ENCODE measurements at regions not wholly inside any gene's neighbourhood (a gene's known extent, or its start where the extent isn't known, plus 50 kb on each side); places are given as distances from the start of the nearest gene placed in this dataset.

DNA sequence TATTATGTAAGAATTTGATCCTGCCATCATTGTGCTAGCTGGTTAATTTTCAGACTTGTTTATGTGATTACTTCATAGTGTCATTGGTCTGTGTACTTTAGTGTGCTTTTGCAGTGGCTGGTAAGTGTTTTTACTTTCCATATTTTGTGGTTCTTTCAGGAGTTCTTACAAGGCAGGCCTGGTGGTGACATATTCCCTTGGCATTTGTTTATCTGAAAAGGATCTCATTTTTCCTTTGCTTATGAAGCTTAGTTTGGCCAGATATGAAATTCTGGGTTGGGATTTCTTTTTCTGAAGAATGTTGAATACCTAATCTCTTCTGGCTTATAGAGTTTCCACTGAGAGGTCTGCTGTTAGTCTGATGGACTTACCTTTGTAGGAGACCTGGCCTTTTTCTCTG is 72.8 kb upstream of the MC4R start:
- intact Hi-C loops (cut with DNase I) = no loop called here
- no peak for ATAC-seq

DNA sequence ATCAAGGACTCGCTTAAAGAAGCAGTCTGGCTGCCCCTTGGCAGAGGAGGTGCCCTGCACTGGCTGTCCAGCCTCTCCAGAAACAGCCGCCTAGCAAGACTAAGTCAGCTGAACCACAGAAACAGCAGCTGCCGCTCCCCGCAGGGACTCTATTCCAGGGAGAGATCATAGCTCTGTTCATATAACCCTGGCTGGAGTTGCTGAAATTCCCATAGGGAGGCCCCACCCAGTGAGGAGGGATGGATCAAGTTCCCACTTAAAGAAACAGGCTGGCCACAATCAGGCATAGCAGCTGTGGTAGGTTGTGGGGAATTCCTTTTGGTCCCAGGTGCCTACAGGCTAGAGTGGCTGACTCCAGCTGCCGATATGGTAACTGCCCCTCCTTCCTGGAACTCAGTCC is 74.2 kb upstream of the MC4R start:
- ATAC-seq = no peak
- intact Hi-C loops (cut with DNase I) = no loop called here
- DNase-seq = no peak

More for the DNA sequence above, 72.8 kb upstream of the MC4R start:
- no peak for DNase-seq

DNA sequence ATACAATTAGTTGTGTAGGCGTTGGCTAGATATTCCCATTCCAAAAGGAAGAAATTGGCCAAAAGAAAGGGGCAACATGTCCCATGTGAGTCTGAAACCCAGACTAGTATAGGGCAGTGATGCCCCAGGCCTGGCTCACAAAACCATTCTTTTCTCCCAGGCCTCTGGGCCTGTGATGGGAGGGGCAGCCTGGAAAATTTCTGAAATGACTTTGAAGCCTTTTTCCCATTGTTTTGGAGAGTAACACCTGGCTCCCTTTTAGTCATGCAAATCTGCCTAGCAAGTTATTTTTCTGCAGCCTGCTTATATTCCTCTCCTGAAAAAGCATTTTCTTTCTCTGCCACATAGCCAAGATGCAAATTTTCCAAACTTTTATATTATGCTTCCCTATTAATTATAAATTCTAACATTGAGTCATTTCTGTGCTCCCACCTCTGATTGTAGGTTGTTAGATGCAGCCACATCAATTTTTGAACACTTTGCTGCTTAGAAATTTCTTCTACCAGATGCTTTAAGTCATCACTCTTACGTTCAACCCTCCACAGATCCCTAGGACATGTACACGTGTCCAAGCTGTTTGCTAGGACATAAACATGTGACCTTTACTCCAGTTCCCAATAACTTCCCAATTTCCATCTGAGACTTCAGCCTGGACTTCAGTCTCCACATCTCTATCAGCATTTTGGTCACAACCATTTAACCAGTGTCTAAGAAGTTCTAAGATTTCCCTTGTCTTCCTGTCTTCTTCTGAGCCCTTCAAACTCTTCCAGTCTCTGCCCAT is 76.1 kb upstream of the MC4R start:
- DNase-seq = no peak
- no peak for ATAC-seq
- intact Hi-C loops (cut with DNase I) = no loop called here

- no peak for DNase-seq
- intact Hi-C loops (cut with DNase I) = no loop called here
- no peak for ATAC-seq
Observed at GRCh38 chr18:60452421-60452820, 79.8 kb upstream of the MC4R start.

DNA sequence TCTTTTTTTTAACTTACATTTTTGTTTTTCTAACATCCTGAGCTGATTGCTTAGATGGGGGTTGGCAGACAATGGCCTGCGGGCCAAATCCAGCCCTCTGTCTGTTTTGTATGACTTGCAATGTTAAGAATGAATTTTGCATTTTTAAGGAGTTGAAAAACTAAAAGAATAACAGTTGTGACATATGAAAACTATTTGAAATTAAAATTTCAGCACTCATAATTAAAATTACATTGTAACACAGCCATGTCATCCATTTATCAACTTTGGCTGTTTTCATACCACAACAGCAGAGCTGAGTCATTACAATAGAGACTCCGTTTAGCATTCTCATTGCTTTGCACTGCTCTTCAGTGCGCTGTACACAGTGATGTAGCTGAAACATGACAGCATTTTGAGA is 94.1 kb upstream of the MC4R start:
- no peak for ATAC-seq
- DNase-seq = no peak
- intact Hi-C loops (cut with DNase I) = no loop called here

GRCh38 chr18:60469387-60470100 is 97.0 kb upstream of the MC4R start:
- no peak for DNase-seq
- no peak for ATAC-seq
- intact Hi-C loops (cut with DNase I) = no loop called here

GRCh38 chr18:60471652-60472051 is 99.1 kb upstream of the MC4R start:
- intact Hi-C loops (cut with DNase I) = no loop called here
- DNase-seq = no peak
- ATAC-seq = peak in 1 of 2 donors; percentile 78

DNA sequence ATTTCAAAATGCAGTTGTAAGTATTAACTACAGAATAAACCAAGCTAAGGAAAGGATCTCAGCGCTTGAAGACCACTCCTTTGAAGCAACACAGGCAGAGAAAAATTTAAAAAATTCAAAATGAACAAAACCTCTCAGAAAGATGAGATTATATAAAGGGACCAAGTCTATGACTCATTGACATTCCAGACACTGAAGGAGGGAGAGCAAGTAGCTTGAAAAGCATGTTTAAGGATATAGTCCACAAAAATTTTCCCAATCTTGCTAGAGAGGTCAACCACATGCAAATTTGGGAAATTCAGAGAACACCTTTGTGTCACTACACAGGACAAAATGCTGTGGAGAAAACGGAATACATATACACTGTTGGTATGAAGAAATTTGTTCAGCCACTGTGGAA is 112.6 kb upstream of the MC4R start:
- ATAC-seq (peak in 1 of 2 donors; percentile 46), DNase-seq (no peak)
- intact Hi-C loops (cut with DNase I) = no loop called here

- no peak for ATAC-seq
- intact Hi-C loops (cut with DNase I) = no loop called here
- no peak for DNase-seq
Observed at GRCh38 chr18:60493066-60493465, 120.5 kb upstream of the MC4R start.

- DNase-seq = no peak
- ATAC-seq = no peak
- intact Hi-C loops (cut with DNase I) = no loop called here
Observed at GRCh38 chr18:60499675-60500074, 127.1 kb upstream of the MC4R start.

DNA sequence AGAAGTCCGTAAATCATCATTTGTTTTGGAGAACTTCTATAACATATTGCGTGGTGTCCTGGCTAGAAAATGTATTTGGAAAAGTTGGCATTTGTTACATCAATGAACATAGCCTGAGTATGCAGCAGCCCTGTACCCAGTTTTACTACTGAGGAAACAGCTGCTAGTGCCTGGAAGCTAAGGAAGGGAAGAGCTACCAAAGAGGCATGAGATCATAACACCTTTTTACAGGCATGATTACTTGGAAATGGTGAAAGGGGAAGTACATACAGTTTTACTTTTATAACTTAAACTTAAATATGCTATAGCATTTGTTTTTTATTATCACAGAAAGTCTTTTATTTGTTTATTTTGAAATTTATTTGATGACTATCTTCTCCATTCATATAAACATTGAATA is 128.4 kb upstream of the MC4R start:
- DNase-seq (no peak), ATAC-seq (no peak)
- intact Hi-C loops (cut with DNase I) = no loop called here

DNA sequence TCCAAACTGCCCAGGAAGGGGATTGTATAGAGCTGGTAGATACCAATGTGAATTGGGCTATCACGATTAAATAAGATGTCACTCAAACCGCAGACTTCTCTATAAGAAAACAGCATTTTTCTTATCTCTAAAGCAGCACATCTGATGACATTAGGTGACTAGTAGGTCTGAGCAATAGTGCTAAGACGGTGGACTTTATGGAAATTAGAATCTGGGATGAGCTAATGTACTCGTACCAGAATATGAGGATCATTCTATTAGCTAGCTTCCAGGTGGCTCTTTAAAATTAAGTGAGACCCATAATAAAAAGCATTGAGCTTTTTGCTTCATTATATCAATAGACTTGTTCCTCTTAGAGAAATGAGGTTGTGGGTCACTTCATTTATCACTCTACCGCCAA is 130.0 kb upstream of the MC4R start:
- intact Hi-C loops (cut with DNase I) = no loop called here
- DNase-seq (no peak), ATAC-seq (no peak)

GRCh38 chr18:60503199-60503598 is 130.6 kb upstream of the MC4R start:
- DNase-seq (no peak), ATAC-seq (no peak)
- intact Hi-C loops (cut with DNase I) = no loop called here

DNA sequence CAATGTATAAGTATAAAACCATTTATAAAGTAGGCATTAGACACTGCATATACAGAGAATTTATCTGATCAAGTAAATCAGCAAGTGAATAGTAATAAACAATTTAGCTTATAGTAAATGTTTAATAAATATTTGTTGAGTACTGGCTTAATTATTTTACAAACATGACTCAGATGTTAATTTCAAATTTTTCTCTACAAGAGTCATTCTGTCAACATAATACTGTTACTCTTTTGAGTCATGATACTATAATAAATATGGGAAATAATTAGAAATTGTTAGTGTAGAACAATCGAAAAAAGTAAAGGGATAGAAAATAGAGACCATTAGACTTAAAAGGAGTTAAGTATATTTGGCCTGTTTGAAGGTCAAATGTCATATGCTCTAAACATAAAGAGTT is 133.6 kb upstream of the MC4R start:
- no peak for ATAC-seq
- intact Hi-C loops (cut with DNase I) = no loop called here

DNA sequence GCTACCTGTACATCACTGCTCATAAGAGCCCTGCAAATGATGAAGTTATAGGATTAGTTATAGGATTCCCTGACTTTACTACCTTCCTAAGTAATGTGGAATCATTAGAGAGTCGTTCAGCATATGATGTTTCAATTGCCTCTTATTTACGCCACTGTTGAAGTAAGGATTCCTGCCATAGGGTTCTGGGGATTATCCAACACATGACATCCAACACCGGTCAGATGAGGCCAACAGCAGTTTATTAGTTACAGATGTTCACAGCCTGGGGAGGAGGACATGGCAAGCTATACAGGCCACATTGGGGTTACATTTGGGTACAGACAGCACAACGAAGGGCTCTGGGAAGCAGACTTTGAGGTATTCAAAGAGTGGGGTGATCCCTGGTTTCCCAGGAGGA is 134.1 kb upstream of the MC4R start:
- DNase-seq = no peak
- intact Hi-C loops (cut with DNase I) = no loop called here

More for the DNA sequence above, 133.6 kb upstream of the MC4R start:
- no peak for DNase-seq

DNA sequence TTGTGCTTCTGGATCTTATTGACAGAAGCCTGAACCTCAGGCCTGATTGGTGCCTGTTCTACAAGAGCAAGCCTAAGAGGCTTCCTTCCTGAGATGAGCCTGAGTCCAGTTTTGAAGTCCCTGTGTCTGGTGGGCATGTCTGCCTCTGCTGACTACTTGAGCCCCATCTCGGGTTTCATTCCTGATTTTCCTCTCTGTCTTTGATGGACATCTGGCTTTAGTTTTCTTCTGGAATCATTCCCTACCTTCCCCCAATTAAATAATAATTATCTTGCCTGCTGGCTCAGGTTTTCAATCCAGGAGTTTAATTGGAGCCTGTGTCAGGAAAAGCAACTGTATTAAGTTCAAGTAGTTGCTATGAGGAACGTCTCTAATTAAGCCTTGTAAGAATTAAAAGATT is 135.5 kb upstream of the MC4R start:
- ATAC-seq = no peak
- intact Hi-C loops (cut with DNase I) = no loop called here
- no peak for DNase-seq

More for the DNA sequence above, 134.1 kb upstream of the MC4R start:
- no peak for ATAC-seq

DNA sequence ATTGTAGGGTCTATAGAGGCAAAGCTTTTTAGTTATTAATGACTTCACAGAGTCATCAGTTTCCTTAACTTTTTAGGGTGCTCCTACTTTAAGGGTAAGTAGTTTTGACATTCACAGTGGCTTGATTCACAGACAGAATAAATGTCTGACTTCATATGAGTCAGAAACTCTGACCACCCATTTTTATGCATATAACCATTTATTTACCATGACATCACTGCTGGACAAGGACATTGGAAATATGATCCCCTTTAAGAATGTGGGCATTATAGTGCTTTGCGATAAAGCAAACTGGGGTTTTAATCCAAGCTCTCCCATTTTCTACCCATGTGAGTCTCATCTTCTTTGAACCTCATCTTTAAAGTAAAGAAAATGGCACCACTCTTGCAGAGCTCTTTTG is 162.0 kb upstream of the MC4R start:
- intact Hi-C loops (cut with DNase I) = no loop called here
- no peak for ATAC-seq
- DNase-seq = no peak

DNA sequence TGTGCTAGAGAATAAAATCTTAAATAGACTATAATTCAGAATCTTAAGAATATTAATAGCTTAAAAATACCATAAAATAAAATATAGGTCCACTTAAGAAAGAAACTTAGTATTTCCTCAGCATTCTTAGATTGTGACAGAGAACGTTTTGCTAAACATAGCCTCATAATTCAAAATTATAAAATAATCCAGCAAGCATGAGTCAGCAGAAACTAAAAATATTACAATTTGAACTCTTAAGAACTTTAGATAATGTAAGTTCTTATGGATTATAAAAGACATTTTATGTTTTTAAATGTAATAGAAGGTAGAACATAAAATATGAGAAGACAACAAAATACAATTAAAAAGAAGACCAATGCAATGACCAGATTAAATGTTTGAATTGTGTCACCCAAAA is 164.5 kb upstream of the MC4R start:
- intact Hi-C loops (cut with DNase I) = no loop called here
- ATAC-seq (no peak), DNase-seq (no peak)

- intact Hi-C loops (cut with DNase I) = no loop called here
- no peak for ATAC-seq
Observed at GRCh38 chr18:60538891-60539290, 166.3 kb upstream of the MC4R start.

GRCh38 chr18:60541661-60542060 is 169.1 kb upstream of the MC4R start:
- DNase-seq (no peak), ATAC-seq (no peak)
- intact Hi-C loops (cut with DNase I) = no loop called here

More at GRCh38 chr18:60538891-60539290, 166.3 kb upstream of the MC4R start:
- DNase-seq = no peak

DNA sequence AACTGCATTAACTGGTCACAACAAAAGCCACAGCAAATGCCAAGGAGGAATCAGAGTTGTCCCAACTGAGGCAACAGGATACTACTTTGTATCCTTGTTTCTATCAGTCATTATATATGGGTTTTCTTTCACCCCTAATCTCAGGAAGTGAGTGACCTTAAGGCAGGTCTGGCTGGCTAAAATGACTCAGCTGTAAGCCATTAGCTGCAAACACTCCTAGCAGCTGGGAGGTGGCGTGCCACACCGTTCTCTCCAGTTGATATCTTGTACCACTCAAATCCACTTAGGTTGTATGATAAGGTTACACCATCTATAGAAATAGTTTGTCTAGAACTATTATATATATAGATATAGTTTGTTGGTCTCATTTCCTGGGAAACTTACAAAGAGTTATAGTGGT is 171.1 kb upstream of the MC4R start:
- ATAC-seq = no peak
- intact Hi-C loops (cut with DNase I) = no loop called here

More for the DNA sequence above, 171.1 kb upstream of the MC4R start:
- DNase-seq = no peak
